Endothelial cell of umbilical vein (primary cell): ENCODE measurements at regions not wholly inside any gene's neighbourhood (a gene's known extent, or its start where the extent isn't known, plus 50 kb on each side); places are given as distances from the start of the nearest gene placed in this dataset.
"Not testable (repeated sequence)": the region's sequence is repeated elsewhere in the genome, so short reads cannot be mapped to it uniquely, and the experiment has no call there.

Source experiments
- BruUV-seq: library from RNA; stranded (reverse); fragments of 400-500 nt; replicated peaks from 2 replicates; lab custom pipeline; 2021; lab: Mats Ljungman, UMichigan
- CTCF ChIA-PET: fragments of 300-600, 350-600 bp; sonication (Branson Sonifier 250); formaldehyde crosslinking; loops from one replicate; lab custom pipeline; 2021; ENCODE audit warnings: antibody characterized with exemption, inconsistent platforms; lab: Charles Lee
- POLR2A ChIA-PET: fragments of 300-600, 350-600 bp; sonication (Branson Sonifier 250); formaldehyde crosslinking; loops from one replicate; lab custom pipeline; 2021; ENCODE audit warnings: antibody characterized with exemption, inconsistent platforms; lab: Charles Lee
- DNase-seq: peaks from one replicate; pipeline ENCODE4 v3.0.0-alpha.2; 2011; ENCODE audit warnings: low read depth, low spot score
- FAIRE-seq: peaks from 2 replicates; lab custom pipeline; 2011; peaks lifted over from hg19 to GRCh38; lab: Jason Lieb, UNC
- H2AFZ ChIP-seq: 2 replicates; pipeline ENCODE4 v1.6.0; 2012; ENCODE audit warnings: low read depth, low read length, control low read depth, inconsistent platforms
- H3K27ac ChIP-seq: 2 replicates; pipeline ENCODE4 v1.5.1; 2011; ENCODE audit warnings: low read depth, mild to moderate bottlenecking, control low read depth, low read length, moderate library complexity; ENCODE audit not compliant: insufficient read depth
- H3K27me3 ChIP-seq, 2 experiments: 2 replicates each; pipeline versions ENCODE4 v1.6.0 to v1.6.1; 2011; ENCODE audit warnings: low read length in 2 of 2, mixed read lengths in 1 of 2; ENCODE audit not compliant: control insufficient read depth in 2 of 2, insufficient read depth in 2 of 2
- H3K36me3 ChIP-seq, 2 experiments: 2 replicates in 1 of 2; 3 replicates in 1 of 2; pipeline ENCODE4 v1.5.1; 2011; ENCODE audit warnings: low read length in 2 of 2, mild to moderate bottlenecking in 1 of 2, moderate library complexity in 1 of 2; ENCODE audit not compliant: control insufficient read depth in 2 of 2, insufficient read depth in 2 of 2; ENCODE audit errors: extremely low read depth in 1 of 2
- H3K4me1 ChIP-seq: 3 replicates; pipeline ENCODE4 v1.5.1; 2011; ENCODE audit warnings: mild to moderate bottlenecking, low read length; ENCODE audit not compliant: control insufficient read depth, insufficient read depth; ENCODE audit errors: extremely low read depth
- H3K4me2 ChIP-seq: 2 replicates; pipeline ENCODE4 v1.6.1; 2011; ENCODE audit warnings: low read length, control low read depth, mixed read lengths; ENCODE audit not compliant: insufficient read depth
- H3K4me3 ChIP-seq, 3 experiments: fragments of 200-600 bp in 1 of 3; sonication (generic), shearing (Covaris generic) in 1 of 3; replicated peaks in 1 of 3; 2 replicates each; pipeline ENCODE4 v1.5.1; 2011 to 2016; ENCODE audit warnings: control low read depth in 3 of 3, low read length in 3 of 3, mild to moderate bottlenecking in 2 of 3, inconsistent platforms in 1 of 3, low read depth in 1 of 3, moderate library complexity in 1 of 3; ENCODE audit not compliant: insufficient read depth in 1 of 3
- H3K79me2 ChIP-seq: 2 replicates; pipeline ENCODE4 v1.6.0; 2012; ENCODE audit warnings: low read length, inconsistent platforms; ENCODE audit not compliant: control insufficient read depth, insufficient read depth
- H3K9ac ChIP-seq: replicated peaks from 2 replicates; pipeline ENCODE3; 2011; ENCODE audit warnings: low read length, control low read depth; ENCODE audit not compliant: insufficient read depth; ENCODE audit errors: extremely low read depth
- H3K9me1 ChIP-seq: replicated peaks from 3 replicates; pipeline ENCODE4 v1.6.0; 2011; ENCODE audit warnings: mild to moderate bottlenecking, low read length; ENCODE audit not compliant: control insufficient read depth, insufficient read depth; ENCODE audit errors: extremely low read depth
- H3K9me3 ChIP-seq: replicated peaks from 2 replicates; pipeline ENCODE4 v1.5.1; 2012; ENCODE audit warnings: low read length, inconsistent platforms; ENCODE audit not compliant: control insufficient read depth, insufficient read depth
- H4K20me1 ChIP-seq: replicated peaks from 2 replicates; pipeline ENCODE3; 2011; ENCODE audit warnings: mild to moderate bottlenecking, low read length; ENCODE audit not compliant: control insufficient read depth, insufficient read depth; ENCODE audit errors: extremely low read depth
- CTCF ChIP-seq, 2 donors: IDR thresholded peaks; 1 replicate in 1 of 2; 2 replicates in 1 of 2; pipeline ENCODE4 v1.5.1; 2011; ENCODE audit warnings: low read length in 2 of 2, mild to moderate bottlenecking in 2 of 2, moderate library complexity in 2 of 2, control low read depth in 1 of 2, inconsistent platforms in 1 of 2, low read depth in 1 of 2; ENCODE audit not compliant: insufficient read depth in 1 of 2; ENCODE audit errors: extremely low read depth in 1 of 2
- EZH2 ChIP-seq: IDR thresholded peaks from 2 replicates; pipeline ENCODE4 v1.6.1; 2012; ENCODE audit warnings: borderline replicate concordance, low read depth, mild to moderate bottlenecking, moderate library complexity, low read length, inconsistent platforms; ENCODE audit not compliant: severe bottlenecking
- FOS ChIP-seq: IDR thresholded peaks from 2 replicates; pipeline ENCODE4 v1.6.1; 2011; ENCODE audit warnings: mild to moderate bottlenecking, low read length, moderate library complexity, borderline replicate concordance; ENCODE audit not compliant: insufficient read depth
- GATA2 ChIP-seq: IDR thresholded peaks from 2 replicates; pipeline ENCODE4 v1.7.0; 2011; ENCODE audit warnings: low read depth, mild to moderate bottlenecking, moderate library complexity, mixed read lengths, low read length; ENCODE audit not compliant: insufficient read length, insufficient read depth
- MAX ChIP-seq: IDR thresholded peaks from 2 replicates; pipeline ENCODE4 v1.6.1; 2011; ENCODE audit not compliant: insufficient read depth, insufficient read length
- MYC ChIP-seq: IDR thresholded peaks from one replicate; pipeline ENCODE4 v1.6.1; 2011; ENCODE audit warnings: mild to moderate bottlenecking, low read depth, low read length
- POLR2A ChIP-seq: IDR thresholded peaks from 2 replicates; pipeline ENCODE4 v1.6.1; 2012; ENCODE audit warnings: low read depth, mild to moderate bottlenecking, control low read depth, low read length
- POLR2AphosphoS5 ChIP-seq: IDR thresholded peaks from 2 replicates; pipeline ENCODE4 v1.6.1; 2012; ENCODE audit warnings: low read depth, mild to moderate bottlenecking, control low read depth, low read length, moderate library complexity; ENCODE audit not compliant: insufficient read depth
- dilution Hi-C: fragments of 300-500 bp; cut with MboI; formaldehyde crosslinking; loops from one replicate; pipeline ENCODE4 v1.15.0; 2019; ENCODE audit warnings: low sequenced_read_pairs; ENCODE audit not compliant: extremely low pct_ligation_motif_present
- intact Hi-C: fragments of 100-400 bp; cut with micrococcal nuclease; formaldehyde crosslinking; loops from one replicate; pipeline ENCODE4 v1.10.0; 2022

GRCh38 chr2:215819713-215820112 is 193.6 kb downstream of the MREG start:
- H2AFZ ChIP-seq, H4K20me1 ChIP-seq, H3K9me1 ChIP-seq, intact Hi-C loops, H3K4me2 ChIP-seq, H3K9me3 ChIP-seq, H3K4me1 ChIP-seq, POLR2A ChIA-PET, H3K4me3 ChIP-seq, H3K27me3 ChIP-seq, dilution Hi-C loops, H3K9ac ChIP-seq, H3K36me3 ChIP-seq, DNase-seq, H3K27ac ChIP-seq, BruUV-seq, FAIRE-seq: not testable (repeated sequence)
- peaks cover 45% of the 10 kb centered on the region for H3K79me2 ChIP-seq
- CTCF ChIA-PET = interaction anchor here (2.1 kb wide), 1 partner anchor 8 kb away, joined by 11 read pairs; no protein-coding TSS in a partner anchor

- H2AFZ ChIP-seq = no peak overlapping the region
- ChIA-PET CTCF (interaction anchor here (1.0 to 1.2 kb wide), 3 partner anchors 9 to 11 kb away, joined by 3 to 6 read pairs (median 4); no protein-coding TSS in a partner anchor), POLR2A (no interaction called here)
- no peak overlapping the region for H3K27ac ChIP-seq
- H3K9me3 ChIP-seq = no peaks in the 10 kb centered on the region
- peaks cover 6 to 8% of the 10 kb centered on the region in 2 experiments for H3K36me3 ChIP-seq
- no TSS peak for BruUV-seq
- no peaks in the 10 kb centered on the region for H3K27me3 ChIP-seq
- dilution Hi-C loops (no loop called here), intact Hi-C loops (no loop called here)
- H4K20me1 ChIP-seq = peaks cover 2% of the 10 kb centered on the region
- FAIRE-seq (no peak), DNase-seq (no peak)
- no peak overlapping the region for H3K9ac ChIP-seq
- no peaks in the 10 kb centered on the region for H3K4me1 ChIP-seq
- H3K4me2 ChIP-seq = no peak overlapping the region
- peaks cover 28% of the 10 kb centered on the region for H3K79me2 ChIP-seq
- H3K4me3 ChIP-seq = no peak overlapping the region
- TF ChIP-seq MAX (no peak), CTCF (IDR thresholded peaks at IDR 0.05; ENCODE audit: extremely low read depth in 1 of 2, insufficient read depth in 1 of 2, low read depth in 1 of 2, low read length in 2 of 2) (no peak), EZH2 (no peak), POLR2A (no peak), POLR2AphosphoS5 (no peak), FOS (no peak), MYC (no peak), GATA2 (no peak)
- peaks cover 2% of the 10 kb centered on the region for H3K9me1 ChIP-seq
These were observed 196.3 kb downstream of the MREG start for GRCh38 chr2:215817046-215817445.
